ENCODE measurements at regions not wholly inside any gene's neighbourhood (a gene's known extent, or its start where the extent isn't known, plus 50 kb on each side); places are given as distances from the start of the nearest gene placed in this dataset.

- Mint-ChIP-seq H3K4me3 (no peak overlapping the region), H3K27me3 (peaks cover 4 to 20% of the 10 kb centered on the region in 2 donors), H3K27ac (no peak overlapping the region), H3K9me3 (peaks cover 0 to 9% (median 3%) of the 10 kb centered on the region in 3 donors), H3K4me1 (no peaks in the 10 kb centered on the region), H3K36me3 (no peaks in the 10 kb centered on the region)
- no peak overlapping the region for H3K27ac ChIP-seq (ENCODE audit: low read length)
- no peaks in the 10 kb centered on the region for H3K9me3 ChIP-seq
- H3K27me3 ChIP-seq (replicated peaks in 1 of 2; ENCODE audit: control insufficient read depth in 2 of 2, extremely low read depth in 1 of 2, insufficient read depth in 2 of 2, low read length in 1 of 2): peaks cover 0 to 3% of the 10 kb centered on the region in 2 experiments
- no CpG with 5 or more reads among the region's 5 CpGs for WGBS (ENCODE audit: insufficient coverage)
- DNase-seq (no peak), ATAC-seq (replicated peaks in 1 of 4) (no peak)
- H3K4me3 ChIP-seq (ENCODE audit: control insufficient read depth in 1 of 2, extremely low read depth in 1 of 2, low read length in 1 of 2): no peak overlapping the region
- no peaks in the 10 kb centered on the region for H3K4me1 ChIP-seq (ENCODE audit: control insufficient read depth in 1 of 2, extremely low read depth in 1 of 2, insufficient read depth in 2 of 2, low read length in 2 of 2)
- POLR2A ChIA-PET: no interaction called here
- CTCF ChIA-PET: no interaction called here
- H3K36me3 ChIP-seq (ENCODE audit: control insufficient read depth in 2 of 2, extremely low read depth in 1 of 2, insufficient read depth in 1 of 2, low read length in 1 of 2): no peaks in the 10 kb centered on the region
Measured at GRCh38 chr10:10431422-10432066, 586.1 kb upstream of the CELF2 start.

- H3K4me1 ChIP-seq (ENCODE audit: control insufficient read depth in 1 of 2, extremely low read depth in 1 of 2, insufficient read depth in 2 of 2, low read length in 2 of 2): no peaks in the 10 kb centered on the region
- H3K27ac ChIP-seq (ENCODE audit: low read length): no peak overlapping the region
- WGBS (ENCODE audit: insufficient coverage): 80% methylated on average over 2 of the region's 9 CpGs
- Mint-ChIP-seq H3K4me1 (no peaks in the 10 kb centered on the region), H3K9me3 (peaks cover 0 to 9% (median 3%) of the 10 kb centered on the region in 3 donors), H3K36me3 (no peaks in the 10 kb centered on the region), H3K27me3 (peaks cover 4 to 20% of the 10 kb centered on the region in 2 donors), H3K27ac (no peak overlapping the region), H3K4me3 (no peak overlapping the region)
- ChIA-PET CTCF (no interaction called here), POLR2A (no interaction called here)
- DNase-seq (no peak), ATAC-seq (replicated peaks in 1 of 4) (no peak)
- H3K36me3 ChIP-seq (ENCODE audit: control insufficient read depth in 2 of 2, extremely low read depth in 1 of 2, insufficient read depth in 1 of 2, low read length in 1 of 2): no peaks in the 10 kb centered on the region
- no peaks in the 10 kb centered on the region for H3K9me3 ChIP-seq
- no peak overlapping the region for H3K4me3 ChIP-seq (ENCODE audit: control insufficient read depth in 1 of 2, extremely low read depth in 1 of 2, low read length in 1 of 2)
- peaks cover 0 to under 1% of the 10 kb centered on the region in 2 experiments for H3K27me3 ChIP-seq (replicated peaks in 1 of 2; ENCODE audit: control insufficient read depth in 2 of 2, extremely low read depth in 1 of 2, insufficient read depth in 2 of 2, low read length in 1 of 2)
Measured at GRCh38 chr10:10432296-10433035, 585.2 kb upstream of the CELF2 start.

GRCh38 chr10:10434312-10434711 lies 583.4 kb upstream of the CELF2 start:
- H3K36me3 Mint-ChIP-seq: no peaks in the 10 kb centered on the region
- no peaks in the 10 kb centered on the region for H3K4me1 Mint-ChIP-seq
- Histone ChIP-seq H3K4me3 (ENCODE audit: control insufficient read depth in 1 of 2, extremely low read depth in 1 of 2, low read length in 1 of 2) (no peak overlapping the region), H3K27ac (ENCODE audit: low read length) (no peak overlapping the region), H3K27me3 (replicated peaks in 1 of 2; ENCODE audit: control insufficient read depth in 2 of 2, extremely low read depth in 1 of 2, insufficient read depth in 2 of 2, low read length in 1 of 2) (no peaks in the 10 kb centered on the region), H3K4me1 (ENCODE audit: control insufficient read depth in 1 of 2, extremely low read depth in 1 of 2, insufficient read depth in 2 of 2, low read length in 2 of 2) (no peaks in the 10 kb centered on the region), H3K9me3 (no peaks in the 10 kb centered on the region), H3K36me3 (ENCODE audit: control insufficient read depth in 2 of 2, extremely low read depth in 1 of 2, insufficient read depth in 1 of 2, low read length in 1 of 2) (no peaks in the 10 kb centered on the region)
- DNase-seq (no peak), ATAC-seq (replicated peaks in 1 of 4) (no peak)
- ChIA-PET CTCF (interaction anchor here (0.6 to 0.7 kb wide), 2 partner anchors 12 to 41 kb away, joined by 3 to 6 read pairs; no protein-coding TSS in a partner anchor), POLR2A (no interaction called here)
- peaks cover 4 to 26% of the 10 kb centered on the region in 2 donors for H3K27me3 Mint-ChIP-seq
- peaks cover 3 to 9% (median 3%) of the 10 kb centered on the region in 3 donors for H3K9me3 Mint-ChIP-seq
- no peak overlapping the region for H3K27ac Mint-ChIP-seq
- H3K4me3 Mint-ChIP-seq: no peak overlapping the region
- WGBS (ENCODE audit: insufficient coverage): no CpG with 5 or more reads among the region's 4 CpGs

- no peaks in the 10 kb centered on the region for H3K36me3 ChIP-seq (ENCODE audit: control insufficient read depth in 2 of 2, extremely low read depth in 1 of 2, insufficient read depth in 1 of 2, low read length in 1 of 2)
- POLR2A ChIA-PET: no interaction called here
- peaks cover 4 to 26% of the 10 kb centered on the region in 2 donors for H3K27me3 Mint-ChIP-seq
- WGBS (ENCODE audit: insufficient coverage): 91% methylated on average over 3 of the region's 4 CpGs
- ATAC-seq (replicated peaks in 1 of 4) (no peak), DNase-seq (no peak)
- no peaks in the 10 kb centered on the region for H3K36me3 Mint-ChIP-seq
- no peak overlapping the region for H3K27ac Mint-ChIP-seq
- H3K4me3 Mint-ChIP-seq: no peak overlapping the region
- H3K27ac ChIP-seq (ENCODE audit: low read length): no peak overlapping the region
- no peak overlapping the region for H3K4me3 ChIP-seq (ENCODE audit: control insufficient read depth in 1 of 2, extremely low read depth in 1 of 2, low read length in 1 of 2)
- H3K9me3 ChIP-seq: no peaks in the 10 kb centered on the region
- peaks cover 3 to 9% (median 3%) of the 10 kb centered on the region in 3 donors for H3K9me3 Mint-ChIP-seq
- CTCF ChIA-PET: interaction anchor here in 1 of 2 donors (0.9 kb wide), 1 partner anchor 717 kb away, joined by 4 read pairs; no protein-coding TSS in a partner anchor
- H3K27me3 ChIP-seq (replicated peaks in 1 of 2; ENCODE audit: control insufficient read depth in 2 of 2, extremely low read depth in 1 of 2, insufficient read depth in 2 of 2, low read length in 1 of 2): no peaks in the 10 kb centered on the region
- no peaks in the 10 kb centered on the region for H3K4me1 ChIP-seq (ENCODE audit: control insufficient read depth in 1 of 2, extremely low read depth in 1 of 2, insufficient read depth in 2 of 2, low read length in 2 of 2)
- no peaks in the 10 kb centered on the region for H3K4me1 Mint-ChIP-seq
Measured at GRCh38 chr10:10437886-10438285, 579.8 kb upstream of the CELF2 start.

DNA sequence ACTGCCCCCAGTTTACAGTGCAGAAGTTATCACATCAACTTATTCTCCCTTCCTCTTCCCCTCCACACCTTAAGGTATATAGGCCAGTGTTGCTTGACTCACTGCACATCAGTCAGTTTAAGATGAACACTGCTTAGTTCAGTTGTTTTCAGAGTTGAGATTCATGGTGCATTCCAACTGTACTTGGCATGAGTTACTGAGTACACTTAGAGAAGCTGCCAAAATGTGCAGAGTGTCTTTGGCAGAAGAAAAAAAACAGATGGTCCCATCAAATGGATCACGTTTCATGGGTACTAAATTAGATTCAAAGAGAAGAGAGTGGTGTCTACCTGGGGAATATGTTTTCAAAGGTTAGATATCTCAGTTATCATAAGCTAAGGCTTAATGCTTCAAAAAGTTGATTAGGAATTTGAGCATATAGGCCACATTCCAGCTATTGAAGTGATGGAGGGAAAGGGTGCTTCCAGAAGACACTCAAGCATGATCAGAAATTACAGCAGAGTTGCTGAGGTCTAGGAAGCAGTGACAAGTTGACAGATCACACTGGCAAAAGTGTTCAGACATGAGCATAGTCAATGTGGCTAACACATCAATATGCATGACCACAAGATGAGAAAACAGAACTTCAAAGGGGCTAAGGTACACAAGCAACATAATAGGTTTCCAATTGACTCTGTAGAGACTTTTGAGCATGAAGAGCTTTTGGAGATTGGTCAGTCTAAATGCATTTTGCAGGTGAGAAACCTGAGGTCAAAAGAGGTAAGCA lies 579.2 kb upstream of the CELF2 start:
- H3K4me3 ChIP-seq (ENCODE audit: control insufficient read depth in 1 of 2, extremely low read depth in 1 of 2, low read length in 1 of 2): no peak overlapping the region

GRCh38 chr10:10456856-10457255 lies 560.8 kb upstream of the CELF2 start:
- no peaks in the 10 kb centered on the region for H3K4me1 Mint-ChIP-seq
- no peak overlapping the region for H3K4me3 ChIP-seq (ENCODE audit: control insufficient read depth in 1 of 2, extremely low read depth in 1 of 2, low read length in 1 of 2)
- H3K4me1 ChIP-seq (ENCODE audit: control insufficient read depth in 1 of 2, extremely low read depth in 1 of 2, insufficient read depth in 2 of 2, low read length in 2 of 2): no peaks in the 10 kb centered on the region
- H3K27ac Mint-ChIP-seq: no peak overlapping the region
- CTCF ChIA-PET: no interaction called here
- DNase-seq (no peak), ATAC-seq (replicated peaks in 1 of 4) (no peak)
- POLR2A ChIA-PET: no interaction called here
- H3K4me3 Mint-ChIP-seq: no peak overlapping the region
- H3K36me3 ChIP-seq (ENCODE audit: control insufficient read depth in 2 of 2, extremely low read depth in 1 of 2, insufficient read depth in 1 of 2, low read length in 1 of 2): no peaks in the 10 kb centered on the region
- no peak overlapping the region for H3K27ac ChIP-seq (ENCODE audit: low read length)
- H3K9me3 ChIP-seq: no peaks in the 10 kb centered on the region
- H3K9me3 Mint-ChIP-seq: peaks cover 0 to 3% (median 0%) of the 10 kb centered on the region in 3 donors
- no peaks in the 10 kb centered on the region for H3K36me3 Mint-ChIP-seq
- H3K27me3 ChIP-seq (replicated peaks in 1 of 2; ENCODE audit: control insufficient read depth in 2 of 2, extremely low read depth in 1 of 2, insufficient read depth in 2 of 2, low read length in 1 of 2): no peaks in the 10 kb centered on the region
- WGBS (ENCODE audit: insufficient coverage): no CpG with 5 or more reads among the region's 2 CpGs
- H3K27me3 Mint-ChIP-seq: peaks cover 7 to 13% of the 10 kb centered on the region in 2 donors

More for the DNA sequence above, 579.2 kb upstream of the CELF2 start:
- WGBS (ENCODE audit: insufficient coverage): 56% methylated on average over 1 of the region's 1 CpG
- no peak for ATAC-seq (replicated peaks in 1 of 4)
- Mint-ChIP-seq H3K27me3 (peaks cover 4 to 26% of the 10 kb centered on the region in 2 donors), H3K27ac (no peak overlapping the region), H3K9me3 (peaks cover 3 to 9% (median 3%) of the 10 kb centered on the region in 3 donors), H3K4me1 (no peaks in the 10 kb centered on the region), H3K4me3 (no peak overlapping the region), H3K36me3 (no peaks in the 10 kb centered on the region)
- no peaks in the 10 kb centered on the region for H3K9me3 ChIP-seq
- H3K4me1 ChIP-seq (ENCODE audit: control insufficient read depth in 1 of 2, extremely low read depth in 1 of 2, insufficient read depth in 2 of 2, low read length in 2 of 2): no peaks in the 10 kb centered on the region
- no peaks in the 10 kb centered on the region for H3K36me3 ChIP-seq (ENCODE audit: control insufficient read depth in 2 of 2, extremely low read depth in 1 of 2, insufficient read depth in 1 of 2, low read length in 1 of 2)
- no peak overlapping the region for H3K27ac ChIP-seq (ENCODE audit: low read length)
- DNase-seq: no peak
- H3K27me3 ChIP-seq (replicated peaks in 1 of 2; ENCODE audit: control insufficient read depth in 2 of 2, extremely low read depth in 1 of 2, insufficient read depth in 2 of 2, low read length in 1 of 2): no peaks in the 10 kb centered on the region
- ChIA-PET CTCF (no interaction called here), POLR2A (no interaction called here)
